Tibial nerve (tissue), 3 donors: ENCODE measurements at regions not wholly inside any gene's neighbourhood (a gene's known extent, or its start where the extent isn't known, plus 50 kb on each side); places are given as distances from the start of the nearest gene placed in this dataset.

Experiments used
- CTCF ChIP-seq, 5 experiments: fragments of 200-600 bp in 3 of 5; fragments of 450-650 bp in 2 of 5; sonication (generic) in 3 of 5; IDR thresholded peaks; one replicate each; pipeline ENCODE4 v1.5.1; 2016 to 2019; ENCODE audit warnings: antibody characterized with exemption in 5 of 5, mild to moderate bottlenecking in 3 of 5, moderate library complexity in 2 of 5
- POLR2A ChIP-seq, 2 donors: fragments of 450-650 bp; IDR thresholded peaks; one replicate each; pipeline ENCODE4 v1.6.1; 2017; ENCODE audit warnings: antibody characterized with exemption in 2 of 2, mild to moderate bottlenecking in 2 of 2, moderate library complexity in 2 of 2

GRCh38 chr9:7592321-7593316 is 207.0 kb downstream of the DMAC1 start:
- TF ChIP-seq CTCF (IDR thresholded peaks at IDR 0.05) (no peak), POLR2A (IDR thresholded peaks at IDR 0.05) (no peak)
